HEK293 (cell line): ENCODE measurements at regions not wholly inside any gene's neighbourhood (a gene's known extent, or its start where the extent isn't known, plus 50 kb on each side); places are given as distances from the start of the nearest gene placed in this dataset.
"Not testable (repeated sequence)": the region's sequence is repeated elsewhere in the genome, so short reads cannot be mapped to it uniquely, and the experiment has no call there.

Source experiments
- CTCF ChIA-PET: fragments of 350-600 bp; formaldehyde crosslinking; extraction: SDS; loops from one replicate; lab custom pipeline; 2021; ENCODE audit warnings: antibody characterized with exemption; lab: Yijun Ruan, JAX
- POLR2A ChIA-PET: fragments of 300-600 bp; formaldehyde crosslinking; extraction: SDS; loops from one replicate; lab custom pipeline; 2020; ENCODE audit warnings: antibody characterized with exemption, inconsistent platforms; lab: Yijun Ruan, JAX
- H3K27ac ChIP-seq: fragments of 200-500 bp; sonication (Bioruptor generic); 2 replicates; pipeline ENCODE4 v1.5.1; 2014; ENCODE audit warnings: low read depth, low read length, control low read depth, inconsistent platforms; ENCODE audit errors: extremely low read depth
- H3K36me3 ChIP-seq, 2 experiments: fragments of 200-500 bp in 1 of 2; sonication (Bioruptor generic) in 1 of 2; 1 replicate in 1 of 2; 2 replicates in 1 of 2; pipeline ENCODE4 v1.5.1; 2014 to 2017; ENCODE audit warnings: inconsistent platforms in 2 of 2, low read length in 2 of 2; ENCODE audit not compliant: control insufficient read depth in 2 of 2, insufficient read depth in 1 of 2
- H3K4me1 ChIP-seq: fragments of 200-500 bp; sonication (Bioruptor generic); 2 replicates; pipeline ENCODE4 v1.5.1; 2014; ENCODE audit warnings: mild to moderate bottlenecking, low read length, inconsistent platforms; ENCODE audit not compliant: control insufficient read depth, insufficient read depth
- H3K4me3 ChIP-seq: 2 replicates; pipeline ENCODE4 v1.5.1; 2011; ENCODE audit warnings: low read depth, mild to moderate bottlenecking, control low read depth, low read length, moderate library complexity
- H3K9me3 ChIP-seq: fragments of 200-500 bp; sonication (Bioruptor generic); 2 replicates; pipeline ENCODE4 v1.5.1; 2014; ENCODE audit warnings: low read depth, low read length, inconsistent platforms; ENCODE audit not compliant: control insufficient read depth, insufficient read depth
- EGR2 ChIP-seq: fragments of 450-650 bp; formaldehyde crosslinking; IDR thresholded peaks from 2 replicates; pipeline ENCODE4 v1.5.1; 2016; ENCODE audit warnings: low read depth, missing biosample characterization, missing genetic modification characterization
- HOXA7 ChIP-seq: sonication (generic); formaldehyde crosslinking; IDR thresholded peaks from 2 replicates; pipeline ENCODE4 v1.8.1; 2022; ENCODE audit warnings: missing genetic modification reagents, borderline replicate concordance
- KLF10 ChIP-seq: fragments of 450-650 bp; IDR thresholded peaks from 2 replicates; pipeline ENCODE4 v1.5.1; 2018; ENCODE audit warnings: missing biosample characterization, mild to moderate bottlenecking, missing genetic modification characterization
- KLF8 ChIP-seq: fragments of 450-650 bp; formaldehyde crosslinking; IDR thresholded peaks from 2 replicates; pipeline ENCODE4 v1.5.1; 2016; ENCODE audit warnings: missing biosample characterization, missing genetic modification characterization
- OSR2 ChIP-seq: fragments of 450-650 bp; formaldehyde crosslinking; IDR thresholded peaks from 2 replicates; pipeline ENCODE4 v1.5.1; 2016; ENCODE audit warnings: missing biosample characterization, missing genetic modification characterization
- PBX3 ChIP-seq: sonication (generic); formaldehyde crosslinking; IDR thresholded peaks from 2 replicates; pipeline ENCODE4 v1.8.1; 2022; ENCODE audit warnings: mild to moderate bottlenecking, moderate library complexity, missing genetic modification reagents
- SP3 ChIP-seq: fragments of 450-650 bp; formaldehyde crosslinking; IDR thresholded peaks from 2 replicates; pipeline ENCODE4 v1.5.1; 2016; ENCODE audit warnings: missing biosample characterization, missing genetic modification characterization
- ZBTB26 ChIP-seq: fragments of 450-650 bp; formaldehyde crosslinking; optimal IDR thresholded peaks from 2 replicates; pipeline ENCODE3; 2016; ENCODE audit warnings: missing biosample characterization, mild to moderate bottlenecking, missing genetic modification characterization
- ZNF10 ChIP-seq: fragments of 450-650 bp; formaldehyde crosslinking; IDR thresholded peaks from 2 replicates; pipeline ENCODE4 v1.5.1; 2017; ENCODE audit warnings: missing biosample characterization, missing genetic modification characterization
- ZNF138 ChIP-seq: fragments of 450-650 bp; formaldehyde crosslinking; IDR thresholded peaks from 2 replicates; pipeline ENCODE4 v1.5.1; 2016; ENCODE audit warnings: missing biosample characterization, missing genetic modification characterization, borderline replicate concordance
- ZNF174 ChIP-seq: fragments of 450-650 bp; formaldehyde crosslinking; IDR thresholded peaks from 2 replicates; pipeline ENCODE4 v1.5.0; 2017; ENCODE audit warnings: missing biosample characterization, mild to moderate bottlenecking, missing genetic modification characterization
- ZNF18 ChIP-seq: fragments of 450-650 bp; formaldehyde crosslinking; IDR thresholded peaks from 2 replicates; pipeline ENCODE4 v1.5.1; 2016; ENCODE audit warnings: missing biosample characterization, missing genetic modification characterization
- ZNF23 ChIP-seq: fragments of 450-650 bp; formaldehyde crosslinking; IDR thresholded peaks from 2 replicates; pipeline ENCODE4 v1.5.1; 2016; ENCODE audit warnings: missing biosample characterization, missing genetic modification characterization, borderline replicate concordance
- ZNF354C ChIP-seq: fragments of 450-650 bp; formaldehyde crosslinking; IDR thresholded peaks from 2 replicates; pipeline ENCODE4 v1.5.1; 2016; ENCODE audit warnings: missing biosample characterization, missing genetic modification characterization, low read depth, borderline replicate concordance
- ZNF404 ChIP-seq: fragments of 450-650 bp; formaldehyde crosslinking; IDR thresholded peaks from 2 replicates; pipeline ENCODE4 v1.5.1; 2017; ENCODE audit warnings: missing biosample characterization, missing genetic modification characterization
- ZNF48 ChIP-seq: fragments of 450-650 bp; formaldehyde crosslinking; IDR thresholded peaks from 2 replicates; pipeline ENCODE4 v1.5.1; 2016; ENCODE audit warnings: missing biosample characterization, missing genetic modification characterization
- ZNF488 ChIP-seq: fragments of 450-650 bp; formaldehyde crosslinking; IDR thresholded peaks from 2 replicates; pipeline ENCODE4 v1.5.1; 2016; ENCODE audit warnings: missing biosample characterization, missing genetic modification characterization
- ZNF560 ChIP-seq: fragments of 450-650 bp; formaldehyde crosslinking; IDR thresholded peaks from 2 replicates; pipeline ENCODE4 v1.5.1; 2017; ENCODE audit warnings: missing biosample characterization, missing genetic modification characterization, borderline replicate concordance
- ZNF600 ChIP-seq: fragments of 450-650 bp; formaldehyde crosslinking; IDR thresholded peaks from 2 replicates; pipeline ENCODE4 v1.5.1; 2016; ENCODE audit warnings: missing biosample characterization, missing genetic modification characterization
- ZNF610 ChIP-seq: fragments of 450-650 bp; formaldehyde crosslinking; IDR thresholded peaks from 2 replicates; pipeline ENCODE4 v1.5.1; 2016; ENCODE audit warnings: missing biosample characterization, missing genetic modification characterization, borderline replicate concordance
- ZNF785 ChIP-seq: fragments of 450-650 bp; formaldehyde crosslinking; IDR thresholded peaks from 2 replicates; pipeline ENCODE4 v1.5.1; 2016; ENCODE audit warnings: missing biosample characterization, missing genetic modification characterization
- ZSCAN5A ChIP-seq: fragments of 450-650 bp; formaldehyde crosslinking; IDR thresholded peaks from 2 replicates; pipeline ENCODE4 v1.5.1; 2016; ENCODE audit warnings: missing biosample characterization, missing genetic modification characterization

GRCh38 chr4:64682481-64682880 lies 273.2 kb upstream of the TECRL start (continued):
- TF ChIP-seq ZNF138 (tag by site-specific recombination) (no peak), EGR2 (tag by site-specific recombination) (no peak), SP3 (tag by site-specific recombination) (no peak)

- H3K4me1 ChIP-seq, H3K9me3 ChIP-seq, H3K27ac ChIP-seq, POLR2A ChIA-PET, H3K36me3 ChIP-seq, CTCF ChIA-PET, H3K4me3 ChIP-seq: not testable (repeated sequence)
Measured at GRCh38 chr4:64673121-64673520, 263.9 kb upstream of the TECRL start.

- CTCF ChIA-PET = no interaction called here
- no peaks in the 10 kb centered on the region for H3K36me3 ChIP-seq
Measured at GRCh38 chr4:64670647-64671046, 261.4 kb upstream of the TECRL start.

GRCh38 chr4:64643841-64644240 lies 234.6 kb upstream of the TECRL start:
- Histone ChIP-seq H3K9me3 (no peaks in the 10 kb centered on the region), H3K4me3 (no peak overlapping the region), H3K36me3 (no peaks in the 10 kb centered on the region), H3K27ac (no peak overlapping the region), H3K4me1 (no peaks in the 10 kb centered on the region)
- ChIA-PET POLR2A (no interaction called here), CTCF (interaction anchor here (0.7 kb wide), 1 partner anchor 13 kb away, joined by 8 read pairs; no protein-coding TSS in a partner anchor)
- TF ChIP-seq KLF10 (no peak), ZNF48 (no peak), ZNF560 (tag by site-specific recombination) (no peak), ZNF354C (tag by site-specific recombination) (no peak), ZNF785 (tag by site-specific recombination) (no peak), ZNF404 (tag by site-specific recombination) (no peak)

More at GRCh38 chr4:64670647-64671046, 261.4 kb upstream of the TECRL start:
- H3K27ac ChIP-seq = no peak overlapping the region
- H3K4me3 ChIP-seq = no peak overlapping the region
- no peak for TF ChIP-seq ZBTB26
- H3K9me3 ChIP-seq = no peaks in the 10 kb centered on the region
- POLR2A ChIA-PET = no interaction called here
- H3K4me1 ChIP-seq = no peaks in the 10 kb centered on the region

- Histone ChIP-seq H3K27ac (no peak overlapping the region), H3K9me3 (no peaks in the 10 kb centered on the region), H3K4me1 (no peaks in the 10 kb centered on the region), H3K36me3 (no peaks in the 10 kb centered on the region), H3K4me3 (no peak overlapping the region)
- ChIA-PET POLR2A (no interaction called here), CTCF (no interaction called here)
- TF ChIP-seq OSR2 (tag by site-specific recombination) (no peak), ZNF10 (tag by site-specific recombination) (no peak), KLF8 (no peak), PBX3 (no peak), HOXA7 (CRISPR knock-in tag) (no peak), ZNF18 (tag by site-specific recombination) (no peak), ZNF488 (tag by site-specific recombination) (no peak), ZNF174 (tag by site-specific recombination) (no peak), ZNF600 (no peak), ZNF48 (no peak), ZNF610 (tag by site-specific recombination) (no peak), ZNF23 (tag by site-specific recombination) (no peak), ZSCAN5A (no peak)
Measured at GRCh38 chr4:64642936-64643335, 233.7 kb upstream of the TECRL start.
